HG03469 (cell line): ENCODE measurements at regions not wholly inside any gene's neighbourhood (a gene's known extent, or its start where the extent isn't known, plus 50 kb on each side); places are given as distances from the start of the nearest gene placed in this dataset.
A peak's percentile ranks its signal among the peaks of the same experiment; 100 is the strongest.

Experiments used
- ATAC-seq: cut with Tn5 transposase; IDR thresholded peaks from one replicate; pipeline ENCODE4 v1.9.1; 2021; ENCODE audit warnings: mild to moderate bottlenecking, moderate library complexity, moderate number of reproducible peaks; ENCODE audit not compliant: unreplicated experiment

GRCh38 chr6:151753581-151753980, 53.9 kb upstream of the ESR1 start:
- no peak for ATAC-seq

- peak; percentile 96 for ATAC-seq
Observed at GRCh38 chr6:151757506-151757955, 50.0 kb upstream of the ESR1 start.
